Parathyroid adenoma (tissue), 2 donors: ENCODE measurements at regions not wholly inside any gene's neighbourhood (a gene's known extent, or its start where the extent isn't known, plus 50 kb on each side); places are given as distances from the start of the nearest gene placed in this dataset.

Source experiments
- H2AFZ ChIP-seq: fragments of 300-600 bp; sonication (generic); one replicate; pipeline ENCODE4 v1.7.0; 2017; ENCODE audit warnings: antibody characterized with exemption, mild to moderate bottlenecking
- H3K27ac ChIP-seq: fragments of 300-600 bp; sonication (generic); one replicate; pipeline ENCODE4 v1.7.0; 2017
- H3K27me3 ChIP-seq: fragments of 300-600 bp; sonication (generic); one replicate; pipeline ENCODE4 v1.7.0; 2017; ENCODE audit warnings: low read length; ENCODE audit not compliant: control insufficient read depth, insufficient read depth
- H3K36me3 ChIP-seq: fragments of 300-600 bp; sonication (generic); one replicate; pipeline ENCODE4 v1.7.0; 2017; ENCODE audit warnings: low read length; ENCODE audit not compliant: control insufficient read depth, insufficient read depth
- H3K4me1 ChIP-seq: fragments of 300-600 bp; sonication (generic); one replicate; pipeline ENCODE4 v1.7.0; 2017; ENCODE audit warnings: control low read depth
- H3K4me2 ChIP-seq: fragments of 300-600 bp; sonication (generic); one replicate; pipeline ENCODE4 v1.7.0; 2017; ENCODE audit warnings: low read length
- H3K4me3 ChIP-seq: fragments of 300-600 bp; sonication (generic); one replicate; pipeline ENCODE4 v1.7.0; 2017; ENCODE audit warnings: low read depth, low read length
- H3K79me2 ChIP-seq: fragments of 300-600 bp; sonication (generic); one replicate; pipeline ENCODE4 v1.7.0; 2017; ENCODE audit warnings: control low read depth
- H3K9ac ChIP-seq: fragments of 300-600 bp; sonication (generic); one replicate; pipeline ENCODE4 v1.7.0; 2017; ENCODE audit warnings: mild to moderate bottlenecking
- H3K9me3 ChIP-seq: fragments of 300-600 bp; sonication (generic); one replicate; pipeline ENCODE4 v1.7.0; 2017; ENCODE audit warnings: low read length; ENCODE audit not compliant: control insufficient read depth
- CTCF ChIP-seq: fragments of 300-600 bp; sonication (generic); IDR thresholded peaks from one replicate; pipeline ENCODE4 v1.7.0; 2017; ENCODE audit warnings: antibody characterized with exemption, mild to moderate bottlenecking
- donor health status: primary hyperparathyroidism.

GRCh38 chr18:59048378-59048777, 91.3 kb upstream of the SEC11C start:
- TF ChIP-seq CTCF: no peak
- Histone ChIP-seq H3K9me3 (no peaks in the 10 kb centered on the region), H3K4me3 (no peak overlapping the region), H3K79me2 (no peaks in the 10 kb centered on the region), H3K4me1 (no peaks in the 10 kb centered on the region), H3K27ac (no peak overlapping the region), H3K27me3 (no peaks in the 10 kb centered on the region), H3K36me3 (no peaks in the 10 kb centered on the region), H3K9ac (no peak overlapping the region), H2AFZ (no peak overlapping the region), H3K4me2 (no peak overlapping the region)

- Histone ChIP-seq H3K27ac (no peak overlapping the region), H3K79me2 (no peaks in the 10 kb centered on the region), H3K4me1 (no peaks in the 10 kb centered on the region), H3K4me3 (no peak overlapping the region), H3K36me3 (no peaks in the 10 kb centered on the region), H3K9ac (no peak overlapping the region), H3K27me3 (no peaks in the 10 kb centered on the region), H3K4me2 (no peak overlapping the region), H3K9me3 (no peaks in the 10 kb centered on the region), H2AFZ (no peak overlapping the region)
- TF ChIP-seq CTCF: no peak
Observed at GRCh38 chr18:59049721-59050660, 89.7 kb upstream of the SEC11C start.

- Histone ChIP-seq H3K4me1 (no peaks in the 10 kb centered on the region), H3K9me3 (no peaks in the 10 kb centered on the region), H3K4me3 (no peak overlapping the region), H3K9ac (no peak overlapping the region), H2AFZ (no peak overlapping the region), H3K27ac (no peak overlapping the region), H3K4me2 (no peak overlapping the region), H3K36me3 (no peaks in the 10 kb centered on the region), H3K79me2 (no peaks in the 10 kb centered on the region), H3K27me3 (no peaks in the 10 kb centered on the region)
- TF ChIP-seq CTCF: no peak
Observed at GRCh38 chr18:59050661-59051057, 89.0 kb upstream of the SEC11C start.

- no peak for TF ChIP-seq CTCF
- Histone ChIP-seq H3K9me3 (no peaks in the 10 kb centered on the region), H3K4me3 (no peak overlapping the region), H2AFZ (no peak overlapping the region), H3K4me2 (no peak overlapping the region), H3K27me3 (no peaks in the 10 kb centered on the region), H3K27ac (no peak overlapping the region), H3K9ac (no peak overlapping the region), H3K4me1 (no peaks in the 10 kb centered on the region), H3K79me2 (no peaks in the 10 kb centered on the region), H3K36me3 (no peaks in the 10 kb centered on the region)
Observed at GRCh38 chr18:59051470-59052165, 88.1 kb upstream of the SEC11C start.
